ENCODE measurements at regions not wholly inside any gene's neighbourhood (a gene's known extent, or its start where the extent isn't known, plus 50 kb on each side); places are given as distances from the start of the nearest gene placed in this dataset.

DNA sequence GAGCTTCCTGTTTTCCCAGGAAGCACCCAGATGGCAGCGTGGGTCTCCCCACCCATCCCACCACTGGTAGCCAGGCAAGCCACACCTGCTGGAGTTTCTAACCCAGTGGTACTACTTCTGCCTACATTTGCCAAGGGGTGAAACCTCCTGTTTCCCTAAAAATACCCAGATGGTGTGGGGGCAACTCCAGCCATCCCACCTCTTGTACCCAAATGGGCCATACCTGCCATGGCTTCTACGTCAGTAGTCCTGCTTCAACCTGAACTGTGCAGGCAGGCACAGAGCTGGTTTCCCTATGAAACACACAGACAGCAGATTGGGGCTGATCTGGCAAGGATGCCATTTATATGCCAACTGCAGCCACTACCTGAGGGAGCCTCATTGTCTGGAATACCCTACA is 809.4 kb upstream of the MIR17HG start:
- DNase-seq (ENCODE audit: low read depth): no peak
- no peak overlapping the region for H3K4me3 ChIP-seq (replicated peaks; ENCODE audit: low read depth, low read length)
- TF ChIP-seq, protein P1, sequence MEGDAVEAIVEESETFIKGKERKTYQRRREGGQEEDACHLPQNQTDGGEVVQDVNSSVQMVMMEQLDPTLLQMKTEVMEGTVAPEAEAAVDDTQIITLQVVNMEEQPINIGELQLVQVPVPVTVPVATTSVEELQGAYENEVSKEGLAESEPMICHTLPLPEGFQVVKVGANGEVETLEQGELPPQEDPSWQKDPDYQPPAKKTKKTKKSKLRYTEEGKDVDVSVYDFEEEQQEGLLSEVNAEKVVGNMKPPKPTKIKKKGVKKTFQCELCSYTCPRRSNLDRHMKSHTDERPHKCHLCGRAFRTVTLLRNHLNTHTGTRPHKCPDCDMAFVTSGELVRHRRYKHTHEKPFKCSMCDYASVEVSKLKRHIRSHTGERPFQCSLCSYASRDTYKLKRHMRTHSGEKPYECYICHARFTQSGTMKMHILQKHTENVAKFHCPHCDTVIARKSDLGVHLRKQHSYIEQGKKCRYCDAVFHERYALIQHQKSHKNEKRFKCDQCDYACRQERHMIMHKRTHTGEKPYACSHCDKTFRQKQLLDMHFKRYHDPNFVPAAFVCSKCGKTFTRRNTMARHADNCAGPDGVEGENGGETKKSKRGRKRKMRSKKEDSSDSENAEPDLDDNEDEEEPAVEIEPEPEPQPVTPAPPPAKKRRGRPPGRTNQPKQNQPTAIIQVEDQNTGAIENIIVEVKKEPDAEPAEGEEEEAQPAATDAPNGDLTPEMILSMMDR (IDR thresholded peaks at IDR 0.05; ENCODE audit: low read length, missing control alignments): no peak

- no peak overlapping the region for H3K4me3 ChIP-seq (replicated peaks; ENCODE audit: low read depth, low read length)
- no peak for DNase-seq (ENCODE audit: low read depth)
- TF ChIP-seq, protein P1 (IDR thresholded peaks at IDR 0.05; ENCODE audit: low read length, missing control alignments): no peak
These were observed 806.1 kb upstream of the MIR17HG start for GRCh38 chr13:90541346-90541745.

GRCh38 chr13:90542959-90543505 is 804.5 kb upstream of the MIR17HG start:
- H3K4me3 ChIP-seq (replicated peaks; ENCODE audit: low read depth, low read length): no peak overlapping the region
- DNase-seq (ENCODE audit: low read depth): no peak
- TF ChIP-seq, protein P1 (IDR thresholded peaks at IDR 0.05; ENCODE audit: low read length, missing control alignments): no peak

- no peak overlapping the region for H3K4me3 ChIP-seq (replicated peaks; ENCODE audit: low read depth, low read length)
- peak; percentile 22 for DNase-seq (ENCODE audit: low read depth)
- TF ChIP-seq, protein P1 (IDR thresholded peaks at IDR 0.05; ENCODE audit: low read length, missing control alignments): no peak
These were observed 802.2 kb upstream of the MIR17HG start for GRCh38 chr13:90545070-90545840.

- no peak for DNase-seq (ENCODE audit: low read depth)
- TF ChIP-seq, protein P1 (IDR thresholded peaks at IDR 0.05; ENCODE audit: low read length, missing control alignments): no peak
- no peak overlapping the region for H3K4me3 ChIP-seq (replicated peaks; ENCODE audit: low read depth, low read length)
These were observed 800.2 kb upstream of the MIR17HG start for GRCh38 chr13:90547272-90547790.

DNA sequence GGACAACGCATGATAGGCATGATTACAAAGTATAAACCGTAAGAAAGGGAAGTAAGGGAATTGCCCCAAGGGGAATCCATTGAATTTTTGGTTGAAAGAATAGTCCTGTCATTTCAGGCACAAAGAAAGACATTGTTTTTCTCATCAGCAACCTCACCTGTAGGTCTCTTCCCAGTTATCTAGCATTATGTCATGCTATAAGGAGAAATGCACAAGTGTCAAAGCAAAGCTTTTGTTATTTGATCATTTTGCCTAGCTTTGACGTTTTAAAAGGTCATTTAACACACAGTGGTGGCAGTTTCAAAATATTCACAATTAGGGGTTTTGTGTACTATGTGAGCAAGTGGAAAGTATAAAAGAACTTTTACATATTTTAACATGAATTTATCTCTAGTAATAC is 796.2 kb upstream of the MIR17HG start:
- DNase-seq (ENCODE audit: low read depth): no peak
- H3K4me3 ChIP-seq (replicated peaks; ENCODE audit: low read depth, low read length): no peak overlapping the region
- TF ChIP-seq, protein P1 (IDR thresholded peaks at IDR 0.05; ENCODE audit: low read length, missing control alignments): no peak
